ENCODE measurements at regions not wholly inside any gene's neighbourhood (a gene's known extent, or its start where the extent isn't known, plus 50 kb on each side); places are given as distances from the start of the nearest gene placed in this dataset.
A peak's percentile ranks its signal among the peaks of the same experiment; 100 is the strongest.

DNA sequence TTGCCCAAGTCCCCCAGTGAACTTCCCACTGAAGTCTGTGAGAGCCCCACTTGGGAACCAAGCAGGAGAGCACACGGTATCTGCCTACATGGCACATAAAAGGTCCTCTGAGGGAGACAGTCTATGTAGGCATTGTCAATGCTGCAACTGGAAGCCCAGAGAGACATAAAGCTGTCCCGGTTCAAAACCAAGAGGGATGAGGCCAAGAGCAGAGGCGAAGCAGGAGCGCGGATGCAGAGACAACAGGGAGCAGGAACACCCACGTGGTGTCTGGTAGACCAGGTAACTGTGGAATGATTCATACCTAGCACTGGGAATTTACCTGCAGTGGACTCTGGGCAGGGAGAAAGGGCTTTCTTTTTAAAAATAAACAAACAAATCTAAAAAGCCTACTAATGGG is 233.1 kb upstream of the SOX11 start:
- FAIRE-seq = no peak
- ChIA-PET CTCF (no interaction called here), POLR2A (no interaction called here)
- no peak overlapping the region for H3K4me3 ChIP-seq
- 0 out of 3 replicates have a peak, but pooled peaks cover 3% of the 10 kb centered on the region for H3K9me3 ChIP-seq
- H3K4me2 ChIP-seq = no peak overlapping the region
- no peak for ATAC-seq
- 43% methylated on average over 6 of the region's 6 CpGs for WGBS (ENCODE audit: missing lambda C conversion rate)
- H3K4me1 ChIP-seq = no peaks in the 10 kb centered on the region
- TF ChIP-seq RNF2 (IDR thresholded peaks at IDR 0.05; ENCODE audit: borderline replicate concordance, low read depth) = no peak
- TF ChIP-seq CHD2 (IDR thresholded peaks at IDR 0.05; ENCODE audit: low read length, partially characterized antibody) = no peak
- TF ChIP-seq RAD21 (conservative IDR thresholded peaks at IDR 0.05 in 1 of 2, IDR thresholded peaks at IDR 0.05 in 1 of 2) = no peak
- no peak for TF ChIP-seq MAZ (IDR thresholded peaks at IDR 0.05; ENCODE audit: borderline replicate concordance, low read depth, low read length)
- TF ChIP-seq, protein P1, sequence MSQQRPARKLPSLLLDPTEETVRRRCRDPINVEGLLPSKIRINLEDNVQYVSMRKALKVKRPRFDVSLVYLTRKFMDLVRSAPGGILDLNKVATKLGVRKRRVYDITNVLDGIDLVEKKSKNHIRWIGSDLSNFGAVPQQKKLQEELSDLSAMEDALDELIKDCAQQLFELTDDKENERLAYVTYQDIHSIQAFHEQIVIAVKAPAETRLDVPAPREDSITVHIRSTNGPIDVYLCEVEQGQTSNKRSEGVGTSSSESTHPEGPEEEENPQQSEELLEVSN (IDR thresholded peaks at IDR 0.05; ENCODE audit: borderline replicate concordance, low read depth) = no peak
- TF ChIP-seq, protein P2, sequence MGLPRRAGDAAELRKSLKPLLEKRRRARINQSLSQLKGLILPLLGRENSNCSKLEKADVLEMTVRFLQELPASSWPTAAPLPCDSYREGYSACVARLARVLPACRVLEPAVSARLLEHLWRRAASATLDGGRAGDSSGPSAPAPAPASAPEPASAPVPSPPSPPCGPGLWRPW (IDR thresholded peaks at IDR 0.05) = no peak
- no peak for TF ChIP-seq BHLHE40 (IDR thresholded peaks at IDR 0.05; ENCODE audit: low read depth, low read length)
- TF ChIP-seq, protein P3, sequence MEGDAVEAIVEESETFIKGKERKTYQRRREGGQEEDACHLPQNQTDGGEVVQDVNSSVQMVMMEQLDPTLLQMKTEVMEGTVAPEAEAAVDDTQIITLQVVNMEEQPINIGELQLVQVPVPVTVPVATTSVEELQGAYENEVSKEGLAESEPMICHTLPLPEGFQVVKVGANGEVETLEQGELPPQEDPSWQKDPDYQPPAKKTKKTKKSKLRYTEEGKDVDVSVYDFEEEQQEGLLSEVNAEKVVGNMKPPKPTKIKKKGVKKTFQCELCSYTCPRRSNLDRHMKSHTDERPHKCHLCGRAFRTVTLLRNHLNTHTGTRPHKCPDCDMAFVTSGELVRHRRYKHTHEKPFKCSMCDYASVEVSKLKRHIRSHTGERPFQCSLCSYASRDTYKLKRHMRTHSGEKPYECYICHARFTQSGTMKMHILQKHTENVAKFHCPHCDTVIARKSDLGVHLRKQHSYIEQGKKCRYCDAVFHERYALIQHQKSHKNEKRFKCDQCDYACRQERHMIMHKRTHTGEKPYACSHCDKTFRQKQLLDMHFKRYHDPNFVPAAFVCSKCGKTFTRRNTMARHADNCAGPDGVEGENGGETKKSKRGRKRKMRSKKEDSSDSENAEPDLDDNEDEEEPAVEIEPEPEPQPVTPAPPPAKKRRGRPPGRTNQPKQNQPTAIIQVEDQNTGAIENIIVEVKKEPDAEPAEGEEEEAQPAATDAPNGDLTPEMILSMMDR (IDR thresholded peaks at IDR 0.05) = no peak
- no peak for TF ChIP-seq FOXS1 (CRISPR knock-in tag; IDR thresholded peaks at IDR 0.05)
- no peak for TF ChIP-seq EHMT2 (IDR thresholded peaks at IDR 0.05; ENCODE audit: low read depth)
- TF ChIP-seq PHF8 (IDR thresholded peaks at IDR 0.05; ENCODE audit: borderline replicate concordance, low read depth) = no peak
- TF ChIP-seq POLR2AphosphoS2 (conservative IDR thresholded peaks at IDR 0.05; ENCODE audit: low read length) = no peak
- no peak for TF ChIP-seq ZSCAN20 (CRISPR knock-in tag; IDR thresholded peaks at IDR 0.05)
- TF ChIP-seq MAFK (IDR thresholded peaks at IDR 0.05; ENCODE audit: partially characterized antibody) = no peak
- no peak for TF ChIP-seq RARB (CRISPR knock-in tag; IDR thresholded peaks at IDR 0.05)
- no peak for TF ChIP-seq FOSL2 (IDR thresholded peaks at IDR 0.05)
- TF ChIP-seq FOSL2 (CRISPR knock-in tag; IDR thresholded peaks at IDR 0.05) = no peak
- TF ChIP-seq ZFP36 (IDR thresholded peaks at IDR 0.05; ENCODE audit: borderline replicate concordance, partially characterized antibody) = no peak
- TF ChIP-seq HEYL (CRISPR knock-in tag; IDR thresholded peaks at IDR 0.05) = no peak
- TF ChIP-seq, protein P4, sequence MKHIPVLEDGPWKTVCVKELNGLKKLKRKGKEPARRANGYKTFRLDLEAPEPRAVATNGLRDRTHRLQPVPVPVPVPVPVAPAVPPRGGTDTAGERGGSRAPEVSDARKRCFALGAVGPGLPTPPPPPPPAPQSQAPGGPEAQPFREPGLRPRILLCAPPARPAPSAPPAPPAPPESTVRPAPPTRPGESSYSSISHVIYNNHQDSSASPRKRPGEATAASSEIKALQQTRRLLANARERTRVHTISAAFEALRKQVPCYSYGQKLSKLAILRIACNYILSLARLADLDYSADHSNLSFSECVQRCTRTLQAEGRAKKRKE (CRISPR knock-in tag; IDR thresholded peaks at IDR 0.05; ENCODE audit: low read depth) = no peak
- DNase-seq (ENCODE audit: low read depth in 1 of 2, low spot score in 1 of 2) = no peak
- no peak overlapping the region for H3K27ac ChIP-seq

DNA sequence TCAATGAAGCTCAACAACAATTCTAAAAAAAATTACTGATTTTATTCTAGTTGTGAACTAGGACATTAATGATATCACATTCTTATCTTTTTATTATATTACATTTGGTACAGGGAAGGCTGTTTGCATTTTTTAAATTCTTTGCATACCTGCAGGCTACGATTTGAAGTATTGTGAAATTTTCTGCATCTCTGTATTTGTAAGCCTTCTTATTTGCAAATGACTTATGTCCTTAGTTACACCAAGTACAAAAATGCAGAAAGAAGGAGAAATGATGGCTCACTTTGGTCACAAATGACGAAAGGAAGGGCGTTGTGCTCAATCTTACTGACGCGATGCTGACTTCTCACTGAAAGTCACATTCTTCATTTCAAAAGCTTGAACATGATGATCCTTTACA is 227.5 kb upstream of the SOX11 start:
- ChIA-PET POLR2A (no interaction called here), CTCF (no interaction called here)
- DNase-seq (ENCODE audit: low read depth in 1 of 2, low spot score in 1 of 2) (no peak), FAIRE-seq (peak; percentile 43), ATAC-seq (no peak)
- Histone ChIP-seq H3K9me3 (no peaks in the 10 kb centered on the region), H3K27ac (no peak overlapping the region), H3K4me1 (no peaks in the 10 kb centered on the region), H3K4me3 (no peak overlapping the region), H3K4me2 (no peak overlapping the region)
- TF ChIP-seq NPAS2 (CRISPR knock-in tag; IDR thresholded peaks at IDR 0.05; ENCODE audit: borderline replicate concordance) (no peak), HOXA7 (CRISPR knock-in tag; IDR thresholded peaks at IDR 0.05) (no peak), ZNF302 (CRISPR knock-in tag; IDR thresholded peaks at IDR 0.05) (no peak), CBX8 (IDR thresholded peaks at IDR 0.05) (no peak), FOXS1 (CRISPR knock-in tag; IDR thresholded peaks at IDR 0.05) (no peak)
- WGBS (ENCODE audit: missing lambda C conversion rate) = 10% methylated on average over 5 of the region's 5 CpGs
